Prostate gland (tissue), 2 donors: ENCODE measurements at regions not wholly inside any gene's neighbourhood (a gene's known extent, or its start where the extent isn't known, plus 50 kb on each side); places are given as distances from the start of the nearest gene placed in this dataset.

Experiments used
- CTCF ChIP-seq, 4 experiments: fragments of 200-600 bp in 2 of 4; fragments of 450-650 bp in 2 of 4; sonication (generic) in 2 of 4; IDR thresholded peaks; 1 replicate in 3 of 4; 2 replicates in 1 of 4; pipeline ENCODE4 v1.5.1; 2016 to 2019; ENCODE audit warnings: antibody characterized with exemption in 4 of 4, mild to moderate bottlenecking in 2 of 4, moderate library complexity in 2 of 4
- POLR2A ChIP-seq: fragments of 450-650 bp; IDR thresholded peaks from one replicate; pipeline ENCODE4 v1.6.1; 2016; ENCODE audit warnings: antibody characterized with exemption, mild to moderate bottlenecking
- POLR2AphosphoS5 ChIP-seq: sonication (generic); formaldehyde crosslinking; IDR thresholded peaks from one replicate; pipeline ENCODE4 v1.6.1; 2017; ENCODE audit warnings: antibody characterized with exemption

GRCh38 chr1:99110140-99111041, 105.7 kb upstream of the PLPPR5 start:
- TF ChIP-seq CTCF (IDR thresholded peaks at IDR 0.05): no peak
- TF ChIP-seq POLR2AphosphoS5: no peak
- no peak for TF ChIP-seq POLR2A
